ENCODE measurements at regions not wholly inside any gene's neighbourhood (a gene's known extent, or its start where the extent isn't known, plus 50 kb on each side); places are given as distances from the start of the nearest gene placed in this dataset.

DNA sequence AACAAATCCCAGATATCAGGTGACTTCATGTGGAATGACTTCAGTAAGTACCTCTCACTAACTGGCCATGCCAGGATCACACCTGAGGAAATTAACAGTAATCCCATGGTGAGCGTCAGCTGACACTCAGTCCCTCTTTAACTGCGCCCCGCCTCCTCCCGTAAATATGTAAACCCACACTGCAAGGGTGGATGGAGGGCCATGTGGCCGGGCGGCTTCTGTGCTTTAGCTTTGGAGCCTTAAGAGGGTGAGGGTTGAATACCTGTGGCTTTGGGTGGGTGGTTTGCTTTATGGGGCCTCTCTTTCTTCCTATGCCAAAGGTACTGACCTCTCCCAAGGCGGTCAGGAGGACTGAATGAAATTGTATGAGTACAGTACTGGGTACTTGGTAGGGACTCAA is 141.7 kb downstream of the MRM1 start:
- TF ChIP-seq TAF1 (IDR thresholded peaks at IDR 0.05; ENCODE audit: borderline replicate concordance, insufficient read depth, low read length) = no peak
- TF ChIP-seq POLR2AphosphoS5 (IDR thresholded peaks at IDR 0.05; ENCODE audit: low read depth, low read length) = no peak
- no peak for TF ChIP-seq SIN3A (IDR thresholded peaks at IDR 0.05; ENCODE audit: borderline replicate concordance, insufficient read depth, low read length)
